Colonic mucosa (tissue), 4 donors: ENCODE measurements at regions not wholly inside any gene's neighbourhood (a gene's known extent, or its start where the extent isn't known, plus 50 kb on each side); places are given as distances from the start of the nearest gene placed in this dataset.

Experiments used
- DNase-seq: peaks from one replicate; pipeline ENCODE4 v3.0.0-alpha.2; 2020
- H3K27ac ChIP-seq: fragments of 200-600 bp; one replicate; pipeline ENCODE4 v1.8.0; 2021
- H3K27me3 ChIP-seq: fragments of 200-600 bp; one replicate; pipeline ENCODE4 v1.8.0; 2021
- H3K36me3 ChIP-seq: fragments of 200-600 bp; one replicate; pipeline ENCODE4 v1.8.0; 2021
- H3K4me1 ChIP-seq: fragments of 200-600 bp; one replicate; pipeline ENCODE4 v1.8.0; 2021; ENCODE audit warnings: mild to moderate bottlenecking
- H3K4me3 ChIP-seq: fragments of 200-600 bp; one replicate; pipeline ENCODE4 v1.8.0; 2021
- H3K9ac ChIP-seq, 2 donors: one replicate each; pipeline ENCODE4 v1.7.0; 2013; ENCODE audit warnings: control low read depth in 2 of 2, low read depth in 2 of 2, low read length in 2 of 2
- H3K9me3 ChIP-seq: fragments of 200-600 bp; one replicate; pipeline ENCODE4 v1.8.0; 2021
- CTCF ChIP-seq: fragments of 200-600 bp; IDR thresholded peaks from one replicate; pipeline ENCODE4 v1.8.0; 2022; ENCODE audit warnings: antibody characterized with exemption, mild to moderate bottlenecking
- intact Hi-C: fragments of 100-400 bp; cut with DNase I; formaldehyde crosslinking; loops from one replicate; pipeline ENCODE4 v1.14.1; 2022
- donor health status: healthy.
- donor health status: DM: no; HTN: no; CAD: no.
- donor health status: DM: no; HTN: no; CAD: no.

- no peak for TF ChIP-seq CTCF
- intact Hi-C loops, result no loop called here
- H3K27ac ChIP-seq, result no peak overlapping the region
- no peaks in the 10 kb centered on the region for H3K9me3 ChIP-seq
- H3K9ac ChIP-seq, result no peak overlapping the region
- no peaks in the 10 kb centered on the region for H3K27me3 ChIP-seq
- H3K4me1 ChIP-seq, result no peaks in the 10 kb centered on the region
- DNase-seq, result no peak
- H3K4me3 ChIP-seq, result no peak overlapping the region
- no peaks in the 10 kb centered on the region for H3K36me3 ChIP-seq
Observed at GRCh38 chr5:168153263-168153875, 138.1 kb upstream of the WWC1 start.

- no peaks in the 10 kb centered on the region for H3K9me3 ChIP-seq
- H3K36me3 ChIP-seq, result no peaks in the 10 kb centered on the region
Observed at GRCh38 chr5:168153876-168154270, 137.6 kb upstream of the WWC1 start.

GRCh38 chr5:168155585-168155984, 135.9 kb upstream of the WWC1 start:
- intact Hi-C loops, result no loop called here
- no peaks in the 10 kb centered on the region for H3K9me3 ChIP-seq
- H3K27me3 ChIP-seq, result no peaks in the 10 kb centered on the region
- no peak overlapping the region for H3K9ac ChIP-seq
- no peak for TF ChIP-seq CTCF
- H3K4me1 ChIP-seq, result no peaks in the 10 kb centered on the region
- no peaks in the 10 kb centered on the region for H3K36me3 ChIP-seq
- no peak for DNase-seq
- H3K4me3 ChIP-seq, result no peak overlapping the region
- no peak overlapping the region for H3K27ac ChIP-seq

More at GRCh38 chr5:168153876-168154270, 137.6 kb upstream of the WWC1 start:
- H3K27me3 ChIP-seq, result no peaks in the 10 kb centered on the region
- no peak for DNase-seq
- no peak overlapping the region for H3K4me3 ChIP-seq
- H3K9ac ChIP-seq, result no peak overlapping the region
- intact Hi-C loops, result no loop called here
- H3K27ac ChIP-seq, result no peak overlapping the region
- no peak for TF ChIP-seq CTCF
- H3K4me1 ChIP-seq, result no peaks in the 10 kb centered on the region

- Histone ChIP-seq H3K4me1 (no peaks in the 10 kb centered on the region), H3K36me3 (no peaks in the 10 kb centered on the region), H3K9ac (no peak overlapping the region), H3K4me3 (no peak overlapping the region), H3K9me3 (no peaks in the 10 kb centered on the region), H3K27me3 (no peaks in the 10 kb centered on the region), H3K27ac (no peak overlapping the region)
- TF ChIP-seq CTCF, result no peak
- no peak for DNase-seq
- intact Hi-C loops, result no loop called here
Observed at GRCh38 chr5:168156170-168156569, 135.3 kb upstream of the WWC1 start.

- intact Hi-C loops, result no loop called here
- H3K4me1 ChIP-seq, result no peaks in the 10 kb centered on the region
- no peaks in the 10 kb centered on the region for H3K36me3 ChIP-seq
- H3K27ac ChIP-seq, result no peak overlapping the region
- H3K9ac ChIP-seq, result no peak overlapping the region
- no peaks in the 10 kb centered on the region for H3K27me3 ChIP-seq
- no peak for DNase-seq
- no peaks in the 10 kb centered on the region for H3K9me3 ChIP-seq
- no peak for TF ChIP-seq CTCF
- H3K4me3 ChIP-seq, result no peak overlapping the region
Observed at GRCh38 chr5:168157141-168157540, 134.3 kb upstream of the WWC1 start.
